ENCODE measurements at regions not wholly inside any gene's neighbourhood (a gene's known extent, or its start where the extent isn't known, plus 50 kb on each side); places are given as distances from the start of the nearest gene placed in this dataset.
"Not testable (repeated sequence)": the region's sequence is repeated elsewhere in the genome, so short reads cannot be mapped to it uniquely, and the experiment has no call there.

DNA sequence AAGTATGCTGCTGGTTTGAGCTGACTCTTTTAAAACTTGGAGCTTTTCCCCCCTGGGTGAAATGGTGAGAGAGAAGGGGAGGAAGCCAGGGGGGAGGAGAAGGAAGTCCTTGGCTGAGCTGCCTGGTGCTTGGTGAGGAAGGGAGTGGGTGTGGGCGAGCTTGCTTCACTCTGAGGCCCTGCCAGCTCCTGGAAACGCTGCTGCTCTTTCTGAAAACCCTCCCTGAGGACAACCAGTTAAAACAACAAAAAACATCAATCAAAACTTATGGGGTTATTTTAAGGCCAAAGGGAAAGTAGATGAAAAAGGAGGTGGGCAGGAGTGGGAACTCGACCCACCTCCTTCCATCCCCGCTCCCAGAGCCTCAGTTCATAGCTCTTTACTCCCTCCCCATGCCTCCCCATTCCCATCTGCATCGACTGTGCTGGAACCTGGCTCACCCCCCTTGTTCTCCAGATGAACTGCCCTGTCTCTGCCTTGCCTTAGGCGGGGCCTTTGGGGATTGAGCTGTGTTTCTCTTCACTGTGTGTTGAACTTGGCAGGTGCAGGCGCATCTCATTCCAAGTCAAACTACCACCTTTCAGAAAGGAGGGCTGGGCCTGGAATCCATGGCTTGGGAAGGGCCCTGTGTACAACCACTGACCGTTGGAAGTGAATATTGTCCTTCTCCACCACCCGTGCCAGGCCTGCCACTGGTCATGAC, 166.1 kb downstream of the ZNF621 start:
- H3K27ac ChIP-seq (ENCODE audit: low read length): peak overlapping the region; percentile 59
- no peaks in the 10 kb centered on the region for H3K27me3 ChIP-seq (ENCODE audit: control insufficient read depth, insufficient read depth, low read length)
- H3K9me3 ChIP-seq (replicated peaks; ENCODE audit: control insufficient read depth, low read depth, low read length): no peaks in the 10 kb centered on the region
- DNase-seq: peak; percentile 87
- 42% methylated on average over 2 of the region's 9 CpGs for WGBS (ENCODE audit: insufficient coverage)
- no peak overlapping the region for H3K4me3 ChIP-seq (ENCODE audit: low read length)
- H3K4me1 ChIP-seq (ENCODE audit: control insufficient read depth, insufficient read depth, low read length): peaks cover 20% of the 10 kb centered on the region
- H3K36me3 ChIP-seq (ENCODE audit: control insufficient read depth, insufficient read depth, low read length): no peaks in the 10 kb centered on the region

DNA sequence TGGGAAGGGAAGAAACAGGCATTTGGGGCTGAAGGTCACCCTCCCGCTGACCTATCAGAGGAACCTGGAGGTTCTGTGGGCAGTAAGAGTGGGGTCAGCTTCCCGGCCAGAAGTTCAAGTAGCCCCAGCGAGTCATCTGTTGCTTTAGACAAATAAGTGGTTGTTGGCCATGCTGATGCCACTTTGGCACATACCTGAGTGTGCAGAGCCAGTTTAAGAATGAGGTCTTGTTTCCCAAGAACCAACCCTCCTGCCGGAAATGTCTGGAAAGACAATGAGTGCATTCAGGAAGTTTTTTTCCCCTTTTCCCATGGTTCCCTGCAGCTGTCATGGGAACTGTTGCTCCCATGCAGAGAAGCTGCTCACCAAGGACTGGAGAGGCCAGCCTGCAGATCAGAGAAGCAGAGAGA, 166.7 kb downstream of the ZNF621 start:
- H3K27ac ChIP-seq (ENCODE audit: low read length): peak overlapping the region; percentile 59
- no peaks in the 10 kb centered on the region for H3K36me3 ChIP-seq (ENCODE audit: control insufficient read depth, insufficient read depth, low read length)
- H3K27me3 ChIP-seq (ENCODE audit: control insufficient read depth, insufficient read depth, low read length): no peaks in the 10 kb centered on the region
- H3K4me3 ChIP-seq (ENCODE audit: low read length): no peak overlapping the region
- WGBS (ENCODE audit: insufficient coverage): 84% methylated on average over 3 of the region's 4 CpGs
- H3K4me1 ChIP-seq (ENCODE audit: control insufficient read depth, insufficient read depth, low read length): peaks cover 20% of the 10 kb centered on the region
- peak; percentile 49 for DNase-seq
- no peaks in the 10 kb centered on the region for H3K9me3 ChIP-seq (replicated peaks; ENCODE audit: control insufficient read depth, low read depth, low read length)

DNA sequence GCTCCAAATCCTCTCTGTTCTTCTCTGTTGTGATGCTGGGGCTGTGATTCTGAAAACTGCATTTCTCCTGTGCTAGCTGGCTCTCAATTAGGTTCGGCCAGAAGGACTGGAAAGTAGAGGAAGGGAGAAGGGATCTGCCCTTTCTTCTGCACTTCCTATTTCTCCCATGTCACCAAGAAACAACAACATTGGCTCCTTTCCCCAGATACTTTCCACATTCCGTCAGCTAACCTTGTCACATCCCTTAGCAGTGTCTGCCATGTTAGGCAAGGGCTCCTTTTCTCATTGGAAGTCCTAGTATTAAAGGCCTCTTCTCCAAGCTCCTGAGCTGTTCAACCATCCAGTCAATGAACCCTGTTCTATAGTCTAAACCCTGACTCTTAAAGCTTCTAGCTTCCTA, 171.1 kb downstream of the ZNF621 start:
- no peaks in the 10 kb centered on the region for H3K27me3 ChIP-seq (ENCODE audit: control insufficient read depth, insufficient read depth, low read length)
- peaks cover 13% of the 10 kb centered on the region for H3K4me1 ChIP-seq (ENCODE audit: control insufficient read depth, insufficient read depth, low read length)
- no peak overlapping the region for H3K4me3 ChIP-seq (ENCODE audit: low read length)
- 29% methylated on average over 1 of the region's 2 CpGs for WGBS (ENCODE audit: insufficient coverage)
- DNase-seq: peak; percentile 66
- no peak overlapping the region for H3K27ac ChIP-seq (ENCODE audit: low read length)
- no peaks in the 10 kb centered on the region for H3K9me3 ChIP-seq (replicated peaks; ENCODE audit: control insufficient read depth, low read depth, low read length)
- H3K36me3 ChIP-seq (ENCODE audit: control insufficient read depth, insufficient read depth, low read length): no peaks in the 10 kb centered on the region

DNA sequence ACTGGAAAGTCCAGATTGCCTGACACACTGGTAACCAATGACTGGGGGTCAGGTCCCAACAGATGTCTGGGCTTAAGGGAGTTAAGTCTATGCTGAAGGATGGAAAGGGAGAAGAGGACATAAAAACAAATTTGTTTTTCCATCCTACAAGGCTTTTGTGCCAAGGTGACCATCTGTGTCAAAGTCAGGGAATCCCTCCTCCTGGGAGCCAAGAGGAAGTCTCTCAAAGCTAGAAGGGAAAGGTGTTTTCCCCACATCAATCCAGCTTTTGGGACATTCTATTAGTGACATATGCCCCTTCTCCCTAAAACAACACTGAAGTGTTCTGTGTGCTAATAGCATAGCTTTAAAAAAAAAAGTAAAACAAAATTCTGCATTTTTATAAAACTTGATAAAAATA, 173.9 kb downstream of the ZNF621 start:
- H3K27me3 ChIP-seq (ENCODE audit: control insufficient read depth, insufficient read depth, low read length); H3K36me3 ChIP-seq (ENCODE audit: control insufficient read depth, insufficient read depth, low read length); DNase-seq; H3K27ac ChIP-seq (ENCODE audit: low read length); H3K4me1 ChIP-seq (ENCODE audit: control insufficient read depth, insufficient read depth, low read length); H3K9me3 ChIP-seq (replicated peaks; ENCODE audit: control insufficient read depth, low read depth, low read length); H3K4me3 ChIP-seq (ENCODE audit: low read length): not testable (repeated sequence)

DNA sequence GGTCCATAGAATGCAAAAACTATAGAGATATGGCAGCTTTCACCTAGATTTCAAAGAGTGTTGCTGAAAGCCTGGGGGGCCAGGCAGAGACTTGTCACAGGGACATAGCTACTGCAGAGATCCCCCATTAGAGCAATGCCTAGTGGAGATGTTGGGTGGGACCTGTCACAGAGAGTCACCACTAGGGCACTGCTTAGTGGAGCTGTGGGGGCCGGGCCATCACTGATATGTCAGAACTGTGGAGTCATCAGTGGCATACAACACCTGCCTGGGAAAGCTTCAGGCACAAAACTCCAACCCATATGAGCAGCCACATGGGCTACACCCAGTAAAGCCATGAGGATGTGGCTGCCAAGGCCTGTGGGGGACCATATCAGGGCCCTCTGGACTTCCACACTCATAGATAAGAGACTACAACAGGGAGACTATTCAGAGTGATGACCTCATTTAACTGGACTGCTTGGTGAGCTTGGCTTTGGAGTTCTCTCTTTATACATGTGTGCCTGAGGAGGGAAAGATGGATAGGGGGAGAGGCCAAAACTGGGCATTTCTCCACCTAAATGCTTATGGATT, 176.3 kb downstream of the ZNF621 start:
- no peak for DNase-seq
- Histone ChIP-seq H3K27ac (ENCODE audit: low read length) (no peak overlapping the region), H3K4me1 (ENCODE audit: control insufficient read depth, insufficient read depth, low read length) (no peaks in the 10 kb centered on the region), H3K4me3 (ENCODE audit: low read length) (no peak overlapping the region), H3K36me3 (ENCODE audit: control insufficient read depth, insufficient read depth, low read length) (no peaks in the 10 kb centered on the region), H3K27me3 (ENCODE audit: control insufficient read depth, insufficient read depth, low read length) (no peaks in the 10 kb centered on the region), H3K9me3 (replicated peaks; ENCODE audit: control insufficient read depth, low read depth, low read length) (no peaks in the 10 kb centered on the region)
- 100% methylated on average over 1 of the region's 1 CpG for WGBS (ENCODE audit: insufficient coverage)

DNA sequence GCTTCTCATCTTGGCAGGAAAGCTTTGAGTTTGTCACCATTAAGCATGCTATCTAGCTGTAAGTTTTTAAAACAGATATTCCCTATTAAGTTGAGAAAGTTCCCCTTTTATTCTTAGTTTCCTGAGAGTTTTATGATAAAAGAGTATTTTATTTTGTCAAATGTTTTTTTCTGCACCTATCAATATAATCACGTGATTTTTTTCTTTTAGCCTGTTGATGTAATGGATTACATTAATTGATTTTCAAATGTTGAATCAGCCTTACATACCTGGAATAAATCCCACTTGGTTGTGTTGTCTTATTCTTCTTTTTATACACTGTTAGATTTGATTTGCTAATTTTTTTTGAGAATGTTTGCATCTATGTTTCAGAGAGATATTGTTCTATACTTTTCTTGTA, 179.5 kb downstream of the ZNF621 start:
- DNase-seq: no peak
- no CpG with 5 or more reads among the region's 1 CpG for WGBS (ENCODE audit: insufficient coverage)
- Histone ChIP-seq H3K9me3 (replicated peaks; ENCODE audit: control insufficient read depth, low read depth, low read length) (no peaks in the 10 kb centered on the region), H3K36me3 (ENCODE audit: control insufficient read depth, insufficient read depth, low read length) (no peaks in the 10 kb centered on the region), H3K4me1 (ENCODE audit: control insufficient read depth, insufficient read depth, low read length) (no peaks in the 10 kb centered on the region), H3K4me3 (ENCODE audit: low read length) (no peak overlapping the region), H3K27me3 (ENCODE audit: control insufficient read depth, insufficient read depth, low read length) (no peaks in the 10 kb centered on the region), H3K27ac (ENCODE audit: low read length) (no peak overlapping the region)

DNA sequence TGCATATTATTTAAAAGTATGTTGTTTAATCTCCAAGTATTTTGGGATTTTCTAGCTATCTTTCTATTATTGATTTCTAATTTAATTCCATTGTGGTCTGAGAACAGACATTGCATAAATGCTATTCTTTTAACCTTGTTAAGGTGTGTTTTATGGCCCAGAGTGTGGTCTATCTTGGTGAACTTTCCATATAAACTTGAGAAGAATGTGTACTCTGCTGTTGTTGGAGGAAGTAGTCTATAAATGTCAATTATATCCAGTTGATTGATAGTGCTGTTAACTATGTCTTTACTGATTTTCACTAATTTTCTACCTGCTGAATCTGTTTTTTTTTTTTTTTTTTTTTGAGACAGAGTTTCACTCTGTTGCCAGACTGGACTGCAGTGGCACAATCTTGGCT, 180.9 kb downstream of the ZNF621 start:
- no peak for DNase-seq

DNA sequence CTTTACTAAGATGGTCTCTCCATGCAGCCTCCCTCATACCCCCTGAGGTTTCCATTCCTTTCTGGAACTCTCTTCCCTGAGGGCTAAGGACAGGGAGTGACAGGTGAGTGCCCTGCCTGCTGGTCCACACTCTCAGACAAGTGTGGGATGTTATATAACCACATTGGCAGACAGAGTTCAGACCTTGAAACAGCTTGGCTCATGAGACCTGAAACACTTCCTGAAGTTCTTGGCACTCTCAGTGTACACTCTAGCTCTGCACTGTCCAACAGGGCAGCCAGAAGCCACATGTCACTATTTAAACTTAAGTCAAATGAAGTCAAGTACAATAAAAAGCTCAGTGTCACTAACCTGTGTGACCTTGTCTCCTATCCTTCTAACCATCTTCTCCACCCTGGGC, 188.5 kb downstream of the ZNF621 start:
- H3K27ac ChIP-seq (ENCODE audit: low read length): no peak overlapping the region
- peaks cover 4% of the 10 kb centered on the region for H3K4me1 ChIP-seq (ENCODE audit: control insufficient read depth, insufficient read depth, low read length)
- no peaks in the 10 kb centered on the region for H3K36me3 ChIP-seq (ENCODE audit: control insufficient read depth, insufficient read depth, low read length)
- DNase-seq: peak; percentile 54
- H3K27me3 ChIP-seq (ENCODE audit: control insufficient read depth, insufficient read depth, low read length): peaks cover 3% of the 10 kb centered on the region
- no peaks in the 10 kb centered on the region for H3K9me3 ChIP-seq (replicated peaks; ENCODE audit: control insufficient read depth, low read depth, low read length)
- H3K4me3 ChIP-seq (ENCODE audit: low read length): no peak overlapping the region

More for the DNA sequence above, 180.9 kb downstream of the ZNF621 start:
- Histone ChIP-seq H3K27me3 (ENCODE audit: control insufficient read depth, insufficient read depth, low read length) (no peaks in the 10 kb centered on the region), H3K27ac (ENCODE audit: low read length) (no peak overlapping the region), H3K4me1 (ENCODE audit: control insufficient read depth, insufficient read depth, low read length) (no peaks in the 10 kb centered on the region), H3K36me3 (ENCODE audit: control insufficient read depth, insufficient read depth, low read length) (no peaks in the 10 kb centered on the region), H3K9me3 (replicated peaks; ENCODE audit: control insufficient read depth, low read depth, low read length) (no peaks in the 10 kb centered on the region), H3K4me3 (ENCODE audit: low read length) (no peak overlapping the region)

DNA sequence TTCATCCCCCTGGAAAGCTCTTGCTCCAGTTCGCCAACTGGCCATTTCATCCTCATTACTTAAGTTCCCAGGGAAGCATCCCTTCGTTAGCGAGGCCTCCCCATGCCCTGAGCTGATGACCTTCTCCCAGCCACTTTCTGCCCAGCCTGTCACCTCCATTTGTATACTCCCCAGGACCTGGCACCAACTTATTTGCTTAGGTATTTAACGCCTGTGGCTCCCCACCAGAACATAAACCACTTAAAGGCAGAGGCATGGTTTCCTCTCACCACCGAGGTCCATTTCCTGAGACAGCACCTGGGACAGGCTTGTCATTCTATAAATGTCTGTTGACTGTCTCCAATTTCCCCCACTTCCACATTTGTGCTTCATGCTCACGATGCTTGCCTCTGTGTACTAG, 189.0 kb downstream of the ZNF621 start:
- Histone ChIP-seq H3K4me3 (ENCODE audit: low read length) (no peak overlapping the region), H3K4me1 (ENCODE audit: control insufficient read depth, insufficient read depth, low read length) (peaks cover 4% of the 10 kb centered on the region), H3K36me3 (ENCODE audit: control insufficient read depth, insufficient read depth, low read length) (no peaks in the 10 kb centered on the region), H3K27me3 (ENCODE audit: control insufficient read depth, insufficient read depth, low read length) (peaks cover 3% of the 10 kb centered on the region), H3K27ac (ENCODE audit: low read length) (no peak overlapping the region), H3K9me3 (replicated peaks; ENCODE audit: control insufficient read depth, low read depth, low read length) (no peaks in the 10 kb centered on the region)
- WGBS (ENCODE audit: insufficient coverage): 64% methylated on average over 4 of the region's 6 CpGs
- no peak for DNase-seq

DNA sequence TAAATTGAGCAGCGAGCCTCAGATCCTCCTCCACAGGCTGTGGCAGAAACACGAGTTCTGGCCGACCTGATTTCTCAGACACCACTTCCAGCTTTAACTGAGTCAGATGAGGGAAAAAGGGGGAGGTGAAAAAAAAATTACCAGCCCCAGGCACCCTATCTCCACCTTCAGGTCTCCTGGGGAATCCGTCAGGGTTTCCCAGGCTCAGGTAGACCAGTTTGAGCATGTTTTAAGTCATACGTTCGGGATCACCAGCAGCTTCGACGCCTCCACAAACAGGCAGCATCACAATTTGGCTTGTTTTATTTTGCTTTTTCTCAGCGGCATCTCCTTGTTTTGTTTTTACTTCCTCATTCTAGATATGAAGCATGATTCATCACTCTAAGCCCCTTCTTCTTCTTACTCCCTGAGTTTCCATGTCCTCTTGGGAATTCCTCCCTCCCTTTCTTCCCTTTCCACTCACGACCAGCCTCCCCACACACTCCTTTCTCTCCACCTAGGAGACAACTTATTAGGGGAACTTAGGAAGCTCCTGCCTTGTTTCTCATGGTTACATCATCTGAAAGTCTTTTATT, 190.1 kb downstream of the ZNF621 start:
- WGBS (ENCODE audit: insufficient coverage): 85% methylated on average over 6 of the region's 10 CpGs
- Histone ChIP-seq H3K36me3 (ENCODE audit: control insufficient read depth, insufficient read depth, low read length) (no peaks in the 10 kb centered on the region), H3K27ac (ENCODE audit: low read length) (no peak overlapping the region), H3K27me3 (ENCODE audit: control insufficient read depth, insufficient read depth, low read length) (peaks cover 3% of the 10 kb centered on the region), H3K4me3 (ENCODE audit: low read length) (no peak overlapping the region), H3K9me3 (replicated peaks; ENCODE audit: control insufficient read depth, low read depth, low read length) (no peaks in the 10 kb centered on the region), H3K4me1 (ENCODE audit: control insufficient read depth, insufficient read depth, low read length) (peaks cover 4% of the 10 kb centered on the region)
- no peak for DNase-seq

DNA sequence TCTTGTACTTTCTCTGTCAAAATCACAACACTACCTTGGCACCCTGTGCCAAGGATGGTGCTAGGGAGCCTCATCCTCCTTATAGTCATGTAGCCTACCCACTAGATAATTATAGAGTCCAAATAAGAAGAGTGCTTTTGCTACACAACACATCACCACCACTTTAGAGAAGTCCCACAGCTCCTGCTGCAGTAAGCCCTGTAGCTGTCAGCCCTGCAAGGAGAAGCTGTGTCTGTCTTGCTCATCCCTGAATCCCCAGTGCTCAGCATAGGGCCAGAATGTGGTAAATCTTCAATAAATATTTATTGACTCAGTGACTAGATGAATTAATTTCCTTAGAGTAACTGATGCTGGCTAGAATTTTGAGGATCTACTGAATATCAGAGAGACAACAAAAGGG, 190.8 kb downstream of the ZNF621 start:
- Histone ChIP-seq H3K9me3 (replicated peaks; ENCODE audit: control insufficient read depth, low read depth, low read length) (no peaks in the 10 kb centered on the region), H3K4me1 (ENCODE audit: control insufficient read depth, insufficient read depth, low read length) (peaks cover 4% of the 10 kb centered on the region), H3K36me3 (ENCODE audit: control insufficient read depth, insufficient read depth, low read length) (no peaks in the 10 kb centered on the region), H3K27me3 (ENCODE audit: control insufficient read depth, insufficient read depth, low read length) (peaks cover 3% of the 10 kb centered on the region), H3K27ac (ENCODE audit: low read length) (no peak overlapping the region), H3K4me3 (ENCODE audit: low read length) (no peak overlapping the region)
- DNase-seq: no peak

Measured in muscle of leg (tissue), 3 donors.